Muscle of leg (tissue), 3 donors: ENCODE measurements at regions not wholly inside any gene's neighbourhood (a gene's known extent, or its start where the extent isn't known, plus 50 kb on each side); places are given as distances from the start of the nearest gene placed in this dataset.

Experiments
- DNase-seq: peaks from one replicate; pipeline ENCODE4 v3.0.0; 2013
- H3K27ac ChIP-seq: one replicate; pipeline ENCODE4 v1.5.1; 2013; ENCODE audit warnings: mild to moderate bottlenecking, low read length, control low read depth
- H3K27me3 ChIP-seq: one replicate; pipeline ENCODE4 v1.6.1; 2013; ENCODE audit warnings: low read length; ENCODE audit not compliant: control insufficient read depth, insufficient read depth
- H3K36me3 ChIP-seq: one replicate; pipeline ENCODE4 v1.6.1; 2013; ENCODE audit warnings: low read length; ENCODE audit not compliant: control insufficient read depth, insufficient read depth
- H3K4me1 ChIP-seq: one replicate; pipeline ENCODE4 v1.6.1; 2013; ENCODE audit warnings: low read length; ENCODE audit not compliant: control insufficient read depth, insufficient read depth
- H3K4me3 ChIP-seq: one replicate; pipeline ENCODE4 v1.5.1; 2013; ENCODE audit warnings: low read length, control low read depth
- H3K9me3 ChIP-seq: replicated peaks from 2 replicates; pipeline ENCODE4 v1.6.1; 2013; ENCODE audit warnings: low read depth, low read length; ENCODE audit not compliant: control insufficient read depth
- WGBS: methylation state at CpG from one replicate; pipeline ENCODE4 v1.1.5; 2013; ENCODE audit warnings: missing lambda C conversion rate; ENCODE audit not compliant: insufficient coverage; 5-methylcytosine and 5-hydroxymethylcytosine counted together

GRCh38 chr15:34652726-34653033 is 69.2 kb upstream of the GOLGA8B start:
- H3K36me3 ChIP-seq = no peaks in the 10 kb centered on the region
- no peaks in the 10 kb centered on the region for H3K9me3 ChIP-seq
- no peaks in the 10 kb centered on the region for H3K27me3 ChIP-seq
- no peak for DNase-seq
- no peak overlapping the region for H3K4me3 ChIP-seq
- H3K27ac ChIP-seq = no peak overlapping the region
- H3K4me1 ChIP-seq = no peaks in the 10 kb centered on the region

GRCh38 chr15:34651997-34652725 is 68.7 kb upstream of the GOLGA8B start:
- no peak overlapping the region for H3K27ac ChIP-seq
- no peak overlapping the region for H3K4me3 ChIP-seq
- WGBS = no CpG with 5 or more reads among the region's 1 CpG
- DNase-seq = no peak
- H3K9me3 ChIP-seq = no peaks in the 10 kb centered on the region
- no peaks in the 10 kb centered on the region for H3K36me3 ChIP-seq
- no peaks in the 10 kb centered on the region for H3K27me3 ChIP-seq
- H3K4me1 ChIP-seq = no peaks in the 10 kb centered on the region

- no peaks in the 10 kb centered on the region for H3K4me1 ChIP-seq
- H3K9me3 ChIP-seq = no peaks in the 10 kb centered on the region
- DNase-seq = no peak
These were observed 66.7 kb upstream of the GOLGA8B start for GRCh38 chr15:34650177-34650576.

GRCh38 chr15:34648294-34648631 is 64.8 kb upstream of the GOLGA8B start:
- DNase-seq = no peak
- no peaks in the 10 kb centered on the region for H3K27me3 ChIP-seq
- H3K27ac ChIP-seq = no peak overlapping the region
- no peaks in the 10 kb centered on the region for H3K36me3 ChIP-seq
- WGBS = no CpG with 5 or more reads among the region's 4 CpGs
- no peaks in the 10 kb centered on the region for H3K4me1 ChIP-seq
- H3K4me3 ChIP-seq = no peak overlapping the region
- H3K9me3 ChIP-seq = no peaks in the 10 kb centered on the region

More at GRCh38 chr15:34650177-34650576, 66.7 kb upstream of the GOLGA8B start:
- H3K27me3 ChIP-seq = no peaks in the 10 kb centered on the region
- H3K36me3 ChIP-seq = no peaks in the 10 kb centered on the region
- no peak overlapping the region for H3K27ac ChIP-seq
- no peak overlapping the region for H3K4me3 ChIP-seq

- H3K4me1 ChIP-seq = no peaks in the 10 kb centered on the region
- DNase-seq = peak; percentile 5
- no peak overlapping the region for H3K4me3 ChIP-seq
- no peaks in the 10 kb centered on the region for H3K36me3 ChIP-seq
- H3K9me3 ChIP-seq = no peaks in the 10 kb centered on the region
- no CpG with 5 or more reads among the region's 2 CpGs for WGBS
- no peaks in the 10 kb centered on the region for H3K27me3 ChIP-seq
- H3K27ac ChIP-seq = no peak overlapping the region
These were observed 64.3 kb upstream of the GOLGA8B start for GRCh38 chr15:34647569-34648293.

GRCh38 chr15:34646918-34647317 is 63.5 kb upstream of the GOLGA8B start:
- Histone ChIP-seq H3K27me3 (no peaks in the 10 kb centered on the region), H3K4me3 (no peak overlapping the region), H3K9me3 (no peaks in the 10 kb centered on the region), H3K27ac (no peak overlapping the region), H3K4me1 (no peaks in the 10 kb centered on the region), H3K36me3 (no peaks in the 10 kb centered on the region)
- WGBS = 33% methylated on average over 1 of the region's 2 CpGs
- DNase-seq = no peak

- no peak overlapping the region for H3K27ac ChIP-seq
- no peaks in the 10 kb centered on the region for H3K4me1 ChIP-seq
- no CpG with 5 or more reads among the region's 4 CpGs for WGBS
- no peaks in the 10 kb centered on the region for H3K9me3 ChIP-seq
- DNase-seq = no peak
- no peaks in the 10 kb centered on the region for H3K27me3 ChIP-seq
- H3K36me3 ChIP-seq = no peaks in the 10 kb centered on the region
- H3K4me3 ChIP-seq = no peak overlapping the region
These were observed 61.4 kb upstream of the GOLGA8B start for GRCh38 chr15:34644851-34645250.

GRCh38 chr15:34644061-34644460 is 60.6 kb upstream of the GOLGA8B start:
- Histone ChIP-seq H3K4me1 (no peaks in the 10 kb centered on the region), H3K27ac (no peak overlapping the region), H3K36me3 (no peaks in the 10 kb centered on the region), H3K4me3 (no peak overlapping the region), H3K27me3 (no peaks in the 10 kb centered on the region), H3K9me3 (no peaks in the 10 kb centered on the region)
- DNase-seq = no peak
- 64% methylated on average over 1 of the region's 1 CpG for WGBS

- H3K9me3 ChIP-seq = no peaks in the 10 kb centered on the region
- H3K4me3 ChIP-seq = no peak overlapping the region
- no peaks in the 10 kb centered on the region for H3K36me3 ChIP-seq
- no peaks in the 10 kb centered on the region for H3K27me3 ChIP-seq
- no peak for DNase-seq
- 60% methylated on average over 3 of the region's 4 CpGs for WGBS
- H3K4me1 ChIP-seq = no peaks in the 10 kb centered on the region
- H3K27ac ChIP-seq = no peak overlapping the region
These were observed 58.8 kb upstream of the GOLGA8B start for GRCh38 chr15:34642247-34642646.

GRCh38 chr15:34640661-34641060 is 57.2 kb upstream of the GOLGA8B start:
- no peaks in the 10 kb centered on the region for H3K9me3 ChIP-seq
- no peaks in the 10 kb centered on the region for H3K4me1 ChIP-seq
- H3K27me3 ChIP-seq = no peaks in the 10 kb centered on the region
- H3K36me3 ChIP-seq = no peaks in the 10 kb centered on the region
- no peak for DNase-seq
- no peak overlapping the region for H3K27ac ChIP-seq
- H3K4me3 ChIP-seq = no peak overlapping the region

- Histone ChIP-seq H3K27me3 (no peaks in the 10 kb centered on the region), H3K4me3 (no peak overlapping the region)
- no CpG with 5 or more reads among the region's 1 CpG for WGBS
These were observed 53.9 kb upstream of the GOLGA8B start for GRCh38 chr15:34637305-34637704.

More at GRCh38 chr15:34637305-34637704, 53.9 kb upstream of the GOLGA8B start:
- Histone ChIP-seq H3K36me3 (no peaks in the 10 kb centered on the region), H3K9me3 (no peaks in the 10 kb centered on the region), H3K4me1 (no peaks in the 10 kb centered on the region), H3K27ac (no peak overlapping the region)
- no peak for DNase-seq
